ENCODE measurements at regions not wholly inside any gene's neighbourhood (a gene's known extent, or its start where the extent isn't known, plus 50 kb on each side); places are given as distances from the start of the nearest gene placed in this dataset.

- TF ChIP-seq EZH2 (IDR thresholded peaks at IDR 0.05; ENCODE audit: borderline replicate concordance, low read depth, low read length, severe bottlenecking) (no peak), CTCF (IDR thresholded peaks at IDR 0.05; ENCODE audit: extremely low read depth in 1 of 2, insufficient read depth in 1 of 2, low read depth in 1 of 2, low read length in 2 of 2) (no peak), POLR2AphosphoS5 (IDR thresholded peaks at IDR 0.05; ENCODE audit: insufficient read depth, low read depth, low read length) (no peak)
These were observed 507.2 kb downstream of the GRXCR1 start for GRCh38 chr4:43399726-43400125.
